H1 (cell line): ENCODE measurements at regions not wholly inside any gene's neighbourhood (a gene's known extent, or its start where the extent isn't known, plus 50 kb on each side); places are given as distances from the start of the nearest gene placed in this dataset.
A peak's percentile ranks its signal among the peaks of the same experiment; 100 is the strongest.

Experiments used
- CHD2 ChIP-seq: IDR thresholded peaks from 2 replicates; pipeline ENCODE4 v1.6.1; 2012; ENCODE audit warnings: low read length, improper control_type of control experiment
- CTBP2 ChIP-seq: IDR thresholded peaks from 2 replicates; pipeline ENCODE4 v1.7.0; 2011; ENCODE audit warnings: borderline replicate concordance, mild to moderate bottlenecking, moderate library complexity, mixed read lengths, low read length; ENCODE audit not compliant: insufficient read depth, insufficient read length
- HDAC6 ChIP-seq: IDR thresholded peaks from one replicate; pipeline ENCODE4 v1.7.1; 2012; ENCODE audit warnings: low read depth, mild to moderate bottlenecking, inconsistent platforms, low read length, moderate library complexity
- RBBP5 ChIP-seq: IDR thresholded peaks from 2 replicates; pipeline ENCODE4 v1.7.1; 2012; ENCODE audit warnings: low read depth, mild to moderate bottlenecking, inconsistent platforms, low read length, moderate library complexity, borderline replicate concordance
- SIRT6 ChIP-seq: IDR thresholded peaks from one replicate; pipeline ENCODE4 v1.7.1; 2012; ENCODE audit warnings: low read length, inconsistent platforms
- SRF ChIP-seq: IDR thresholded peaks from 2 replicates; pipeline ENCODE4 v1.6.1; 2011; ENCODE audit warnings: mild to moderate bottlenecking, low read depth, low read length, moderate library complexity
- TF ChIP-seq, protein P1 (sequence below), 3 experiments: IDR thresholded peaks; 1 replicate in 2 of 3; 2 replicates in 1 of 3; pipeline versions ENCODE4 v1.5.1 to v1.6.1; 2011; ENCODE audit warnings: low read length in 3 of 3, mild to moderate bottlenecking in 3 of 3, inconsistent platforms in 2 of 3, low read depth in 1 of 3, moderate library complexity in 1 of 3; ENCODE audit not compliant: insufficient read depth in 1 of 3; ENCODE audit errors: control extremely low read depth in 1 of 3
- TF ChIP-seq, protein P2 (sequence below): fragments of 300-600 bp; sonication (generic); IDR thresholded peaks from 2 replicates; pipeline ENCODE4 v1.7.1; 2012; ENCODE audit warnings: low read length, moderate library complexity, mild to moderate bottlenecking, inconsistent platforms; ENCODE audit not compliant: insufficient replicate concordance

GRCh38 chr9:94166236-94166975 lies 82.1 kb downstream of the PTPDC1 start (continued):
- TF ChIP-seq, protein P1, sequence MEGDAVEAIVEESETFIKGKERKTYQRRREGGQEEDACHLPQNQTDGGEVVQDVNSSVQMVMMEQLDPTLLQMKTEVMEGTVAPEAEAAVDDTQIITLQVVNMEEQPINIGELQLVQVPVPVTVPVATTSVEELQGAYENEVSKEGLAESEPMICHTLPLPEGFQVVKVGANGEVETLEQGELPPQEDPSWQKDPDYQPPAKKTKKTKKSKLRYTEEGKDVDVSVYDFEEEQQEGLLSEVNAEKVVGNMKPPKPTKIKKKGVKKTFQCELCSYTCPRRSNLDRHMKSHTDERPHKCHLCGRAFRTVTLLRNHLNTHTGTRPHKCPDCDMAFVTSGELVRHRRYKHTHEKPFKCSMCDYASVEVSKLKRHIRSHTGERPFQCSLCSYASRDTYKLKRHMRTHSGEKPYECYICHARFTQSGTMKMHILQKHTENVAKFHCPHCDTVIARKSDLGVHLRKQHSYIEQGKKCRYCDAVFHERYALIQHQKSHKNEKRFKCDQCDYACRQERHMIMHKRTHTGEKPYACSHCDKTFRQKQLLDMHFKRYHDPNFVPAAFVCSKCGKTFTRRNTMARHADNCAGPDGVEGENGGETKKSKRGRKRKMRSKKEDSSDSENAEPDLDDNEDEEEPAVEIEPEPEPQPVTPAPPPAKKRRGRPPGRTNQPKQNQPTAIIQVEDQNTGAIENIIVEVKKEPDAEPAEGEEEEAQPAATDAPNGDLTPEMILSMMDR (IDR thresholded peaks at IDR 0.05; ENCODE audit: control extremely low read depth in 1 of 3, insufficient read depth in 1 of 3, low read depth in 1 of 3, low read length in 3 of 3): no peak
- TF ChIP-seq RBBP5: no peak
- no peak for TF ChIP-seq CTBP2
- no peak for TF ChIP-seq SIRT6
- no peak for TF ChIP-seq SRF
- TF ChIP-seq HDAC6: no peak
- TF ChIP-seq CHD2: peak; percentile 89
- TF ChIP-seq, protein P2, sequence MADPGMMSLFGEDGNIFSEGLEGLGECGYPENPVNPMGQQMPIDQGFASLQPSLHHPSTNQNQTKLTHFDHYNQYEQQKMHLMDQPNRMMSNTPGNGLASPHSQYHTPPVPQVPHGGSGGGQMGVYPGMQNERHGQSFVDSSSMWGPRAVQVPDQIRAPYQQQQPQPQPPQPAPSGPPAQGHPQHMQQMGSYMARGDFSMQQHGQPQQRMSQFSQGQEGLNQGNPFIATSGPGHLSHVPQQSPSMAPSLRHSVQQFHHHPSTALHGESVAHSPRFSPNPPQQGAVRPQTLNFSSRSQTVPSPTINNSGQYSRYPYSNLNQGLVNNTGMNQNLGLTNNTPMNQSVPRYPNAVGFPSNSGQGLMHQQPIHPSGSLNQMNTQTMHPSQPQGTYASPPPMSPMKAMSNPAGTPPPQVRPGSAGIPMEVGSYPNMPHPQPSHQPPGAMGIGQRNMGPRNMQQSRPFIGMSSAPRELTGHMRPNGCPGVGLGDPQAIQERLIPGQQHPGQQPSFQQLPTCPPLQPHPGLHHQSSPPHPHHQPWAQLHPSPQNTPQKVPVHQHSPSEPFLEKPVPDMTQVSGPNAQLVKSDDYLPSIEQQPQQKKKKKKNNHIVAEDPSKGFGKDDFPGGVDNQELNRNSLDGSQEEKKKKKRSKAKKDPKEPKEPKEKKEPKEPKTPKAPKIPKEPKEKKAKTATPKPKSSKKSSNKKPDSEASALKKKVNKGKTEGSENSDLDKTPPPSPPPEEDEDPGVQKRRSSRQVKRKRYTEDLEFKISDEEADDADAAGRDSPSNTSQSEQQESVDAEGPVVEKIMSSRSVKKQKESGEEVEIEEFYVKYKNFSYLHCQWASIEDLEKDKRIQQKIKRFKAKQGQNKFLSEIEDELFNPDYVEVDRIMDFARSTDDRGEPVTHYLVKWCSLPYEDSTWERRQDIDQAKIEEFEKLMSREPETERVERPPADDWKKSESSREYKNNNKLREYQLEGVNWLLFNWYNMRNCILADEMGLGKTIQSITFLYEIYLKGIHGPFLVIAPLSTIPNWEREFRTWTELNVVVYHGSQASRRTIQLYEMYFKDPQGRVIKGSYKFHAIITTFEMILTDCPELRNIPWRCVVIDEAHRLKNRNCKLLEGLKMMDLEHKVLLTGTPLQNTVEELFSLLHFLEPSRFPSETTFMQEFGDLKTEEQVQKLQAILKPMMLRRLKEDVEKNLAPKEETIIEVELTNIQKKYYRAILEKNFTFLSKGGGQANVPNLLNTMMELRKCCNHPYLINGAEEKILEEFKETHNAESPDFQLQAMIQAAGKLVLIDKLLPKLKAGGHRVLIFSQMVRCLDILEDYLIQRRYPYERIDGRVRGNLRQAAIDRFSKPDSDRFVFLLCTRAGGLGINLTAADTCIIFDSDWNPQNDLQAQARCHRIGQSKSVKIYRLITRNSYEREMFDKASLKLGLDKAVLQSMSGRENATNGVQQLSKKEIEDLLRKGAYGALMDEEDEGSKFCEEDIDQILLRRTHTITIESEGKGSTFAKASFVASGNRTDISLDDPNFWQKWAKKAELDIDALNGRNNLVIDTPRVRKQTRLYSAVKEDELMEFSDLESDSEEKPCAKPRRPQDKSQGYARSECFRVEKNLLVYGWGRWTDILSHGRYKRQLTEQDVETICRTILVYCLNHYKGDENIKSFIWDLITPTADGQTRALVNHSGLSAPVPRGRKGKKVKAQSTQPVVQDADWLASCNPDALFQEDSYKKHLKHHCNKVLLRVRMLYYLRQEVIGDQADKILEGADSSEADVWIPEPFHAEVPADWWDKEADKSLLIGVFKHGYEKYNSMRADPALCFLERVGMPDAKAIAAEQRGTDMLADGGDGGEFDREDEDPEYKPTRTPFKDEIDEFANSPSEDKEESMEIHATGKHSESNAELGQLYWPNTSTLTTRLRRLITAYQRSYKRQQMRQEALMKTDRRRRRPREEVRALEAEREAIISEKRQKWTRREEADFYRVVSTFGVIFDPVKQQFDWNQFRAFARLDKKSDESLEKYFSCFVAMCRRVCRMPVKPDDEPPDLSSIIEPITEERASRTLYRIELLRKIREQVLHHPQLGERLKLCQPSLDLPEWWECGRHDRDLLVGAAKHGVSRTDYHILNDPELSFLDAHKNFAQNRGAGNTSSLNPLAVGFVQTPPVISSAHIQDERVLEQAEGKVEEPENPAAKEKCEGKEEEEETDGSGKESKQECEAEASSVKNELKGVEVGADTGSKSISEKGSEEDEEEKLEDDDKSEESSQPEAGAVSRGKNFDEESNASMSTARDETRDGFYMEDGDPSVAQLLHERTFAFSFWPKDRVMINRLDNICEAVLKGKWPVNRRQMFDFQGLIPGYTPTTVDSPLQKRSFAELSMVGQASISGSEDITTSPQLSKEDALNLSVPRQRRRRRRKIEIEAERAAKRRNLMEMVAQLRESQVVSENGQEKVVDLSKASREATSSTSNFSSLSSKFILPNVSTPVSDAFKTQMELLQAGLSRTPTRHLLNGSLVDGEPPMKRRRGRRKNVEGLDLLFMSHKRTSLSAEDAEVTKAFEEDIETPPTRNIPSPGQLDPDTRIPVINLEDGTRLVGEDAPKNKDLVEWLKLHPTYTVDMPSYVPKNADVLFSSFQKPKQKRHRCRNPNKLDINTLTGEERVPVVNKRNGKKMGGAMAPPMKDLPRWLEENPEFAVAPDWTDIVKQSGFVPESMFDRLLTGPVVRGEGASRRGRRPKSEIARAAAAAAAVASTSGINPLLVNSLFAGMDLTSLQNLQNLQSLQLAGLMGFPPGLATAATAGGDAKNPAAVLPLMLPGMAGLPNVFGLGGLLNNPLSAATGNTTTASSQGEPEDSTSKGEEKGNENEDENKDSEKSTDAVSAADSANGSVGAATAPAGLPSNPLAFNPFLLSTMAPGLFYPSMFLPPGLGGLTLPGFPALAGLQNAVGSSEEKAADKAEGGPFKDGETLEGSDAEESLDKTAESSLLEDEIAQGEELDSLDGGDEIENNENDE: no peak
